Duodenal mucosa (tissue), 2 donors: ENCODE measurements at regions not wholly inside any gene's neighbourhood (a gene's known extent, or its start where the extent isn't known, plus 50 kb on each side); places are given as distances from the start of the nearest gene placed in this dataset.

ENCODE experiments used
- H3K27ac ChIP-seq: one replicate; pipeline ENCODE4 v1.7.0; 2013; ENCODE audit warnings: low read depth, low read length
- H3K27me3 ChIP-seq, 2 donors: one replicate each; pipeline ENCODE4 v1.7.0; 2013; ENCODE audit warnings: low read length in 2 of 2, control low read depth in 1 of 2; ENCODE audit not compliant: insufficient read depth in 2 of 2, control insufficient read depth in 1 of 2
- H3K36me3 ChIP-seq, 2 donors: one replicate each; pipeline ENCODE4 v1.7.0; 2013; ENCODE audit warnings: low read length in 2 of 2, control low read depth in 1 of 2; ENCODE audit not compliant: insufficient read depth in 2 of 2, control insufficient read depth in 1 of 2
- H3K4me1 ChIP-seq, 2 donors: one replicate each; pipeline ENCODE4 v1.7.0; 2013; ENCODE audit warnings: low read length in 2 of 2, control low read depth in 1 of 2; ENCODE audit not compliant: insufficient read depth in 2 of 2, control insufficient read depth in 1 of 2
- H3K4me3 ChIP-seq, 2 donors: one replicate each; pipeline ENCODE4 v1.7.0; 2013; ENCODE audit warnings: low read length in 2 of 2, low read depth in 1 of 2
- H3K9ac ChIP-seq, 2 donors: one replicate each; pipeline ENCODE4 v1.7.0; 2013; ENCODE audit warnings: low read length in 2 of 2, low read depth in 1 of 2
- H3K9me3 ChIP-seq, 2 donors: one replicate each; pipeline ENCODE4 v1.7.0; 2013; ENCODE audit warnings: low read length in 2 of 2, control low read depth in 1 of 2; ENCODE audit not compliant: control insufficient read depth in 1 of 2

DNA sequence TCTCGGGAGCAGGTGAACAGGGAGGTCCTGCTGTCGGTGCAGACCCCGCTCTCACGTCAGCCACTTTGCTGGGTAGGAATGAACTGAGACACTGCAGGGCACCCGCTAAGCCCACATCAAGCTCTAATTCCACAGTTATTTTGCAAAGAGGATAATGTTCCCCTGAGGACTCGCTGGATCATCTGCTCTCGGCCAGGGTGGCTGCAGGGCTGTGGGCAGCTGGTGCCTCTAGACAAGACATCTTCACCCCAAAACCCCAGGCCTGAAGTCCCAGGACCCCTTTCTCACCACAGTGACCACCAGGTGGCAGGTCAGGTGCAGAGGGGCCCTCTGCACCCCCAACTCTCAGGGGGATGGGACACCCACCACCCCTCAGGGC is 135.1 kb upstream of the PPP1R26 start:
- Histone ChIP-seq H3K4me3 (no peak overlapping the region), H3K4me1 (no peaks in the 10 kb centered on the region), H3K27ac (no peak overlapping the region), H3K36me3 (no peaks in the 10 kb centered on the region), H3K9ac (no peak overlapping the region), H3K9me3 (no peaks in the 10 kb centered on the region), H3K27me3 (peaks cover 0 to 13% of the 10 kb centered on the region in 2 donors)

DNA sequence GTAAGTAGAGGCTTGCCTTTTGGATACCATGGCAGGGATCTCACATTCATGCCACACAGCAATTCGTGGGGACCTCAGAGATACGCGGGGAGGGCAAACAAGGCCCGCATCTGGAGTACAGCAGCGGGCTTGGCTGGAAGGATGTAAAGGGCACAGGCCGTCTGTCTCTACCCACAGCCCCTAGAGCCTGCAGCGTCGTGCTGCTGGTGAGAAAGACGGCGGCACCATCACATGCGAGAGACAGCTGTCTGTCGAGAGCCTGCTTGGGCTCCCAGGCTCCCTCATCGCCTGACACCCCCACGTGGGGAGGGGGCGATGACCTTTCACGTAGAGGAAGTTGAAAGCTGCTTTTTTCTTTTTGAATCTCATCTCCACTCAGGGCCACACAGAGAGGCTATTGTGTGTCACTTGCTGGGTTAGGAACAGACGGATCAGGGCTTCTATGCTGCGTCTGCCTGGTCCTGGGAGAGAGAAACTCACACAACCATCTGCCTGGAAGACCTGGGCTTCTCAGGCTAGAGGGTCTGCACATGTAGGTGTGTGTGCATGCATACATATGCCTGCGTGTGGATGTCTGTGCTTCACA is 134.6 kb upstream of the PPP1R26 start:
- Histone ChIP-seq H3K4me3 (no peak overlapping the region), H3K4me1 (no peaks in the 10 kb centered on the region), H3K9ac (no peak overlapping the region), H3K27ac (no peak overlapping the region), H3K36me3 (no peaks in the 10 kb centered on the region), H3K9me3 (no peaks in the 10 kb centered on the region), H3K27me3 (peaks cover 0 to 13% of the 10 kb centered on the region in 2 donors)

DNA sequence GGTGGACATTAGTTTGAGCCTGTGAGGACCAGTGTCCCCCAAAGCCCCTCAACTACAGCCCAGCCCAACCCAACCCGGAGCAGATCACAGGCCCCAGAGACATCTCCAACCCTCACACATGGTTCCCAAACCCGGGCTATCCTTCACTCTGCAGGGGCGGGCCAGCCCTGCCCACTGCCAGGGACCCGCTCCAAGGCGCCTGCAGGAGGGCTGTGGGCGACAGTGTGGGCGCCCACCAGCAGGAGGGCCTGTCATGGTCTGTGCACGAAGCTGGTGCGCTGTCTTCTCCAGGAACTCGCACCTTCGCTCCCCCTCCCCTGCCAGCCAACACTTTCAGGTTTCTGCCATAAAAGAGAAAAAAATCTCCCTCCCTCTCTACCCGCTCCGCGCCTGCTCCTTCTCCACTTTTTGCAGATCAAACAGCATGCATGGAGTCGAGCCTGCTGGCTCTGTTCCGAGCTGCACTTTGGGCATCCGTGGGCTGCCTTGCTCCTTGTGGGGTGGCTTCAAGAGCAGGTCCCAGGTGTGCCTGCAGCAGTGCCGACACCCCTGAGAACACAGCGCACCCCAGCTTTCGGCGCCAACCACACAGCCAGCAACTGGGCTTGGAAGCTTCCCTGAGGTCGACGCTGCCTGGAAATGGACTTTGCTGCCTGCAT is 133.7 kb upstream of the PPP1R26 start:
- no peaks in the 10 kb centered on the region for H3K4me1 ChIP-seq
- H3K4me3 ChIP-seq, result no peak overlapping the region
- H3K9me3 ChIP-seq, result no peaks in the 10 kb centered on the region
- H3K9ac ChIP-seq, result no peak overlapping the region
- no peaks in the 10 kb centered on the region for H3K36me3 ChIP-seq
- H3K27me3 ChIP-seq, result peaks cover 0 to 13% of the 10 kb centered on the region in 2 donors
- H3K27ac ChIP-seq, result no peak overlapping the region

DNA sequence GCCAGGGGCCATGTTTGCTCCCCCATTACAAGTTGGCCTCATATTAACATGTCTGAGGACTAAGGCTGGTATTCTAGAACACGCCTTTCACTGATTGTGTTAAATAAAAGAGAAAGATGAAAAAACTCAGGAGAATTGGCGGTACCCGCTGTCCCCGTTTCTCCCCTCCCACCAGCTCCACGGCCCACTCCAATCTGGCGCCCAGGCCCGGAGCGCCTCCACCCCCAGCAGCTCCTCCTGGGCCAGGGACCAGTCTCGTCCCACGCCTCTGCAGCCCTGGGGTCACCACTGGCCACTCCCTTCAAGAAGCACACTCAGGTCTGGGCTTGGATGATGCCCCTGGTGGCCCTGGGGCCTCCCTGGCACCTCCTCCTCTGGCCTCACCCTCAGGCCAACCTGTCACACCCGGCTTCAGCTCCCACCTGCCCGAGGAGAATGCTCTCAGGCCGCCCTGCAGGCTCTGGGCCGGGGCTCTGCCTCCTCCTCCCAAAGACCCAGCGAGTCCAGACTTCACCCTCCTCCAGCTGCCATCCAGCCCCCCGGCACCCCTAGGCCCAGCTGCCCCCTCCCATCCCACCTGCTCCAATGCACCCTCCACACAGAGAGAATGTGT is 133.0 kb upstream of the PPP1R26 start:
- Histone ChIP-seq H3K4me3 (no peak overlapping the region), H3K4me1 (no peaks in the 10 kb centered on the region), H3K36me3 (no peaks in the 10 kb centered on the region), H3K9ac (no peak overlapping the region), H3K27ac (no peak overlapping the region), H3K27me3 (peaks cover 0 to 13% of the 10 kb centered on the region in 2 donors), H3K9me3 (no peaks in the 10 kb centered on the region)

DNA sequence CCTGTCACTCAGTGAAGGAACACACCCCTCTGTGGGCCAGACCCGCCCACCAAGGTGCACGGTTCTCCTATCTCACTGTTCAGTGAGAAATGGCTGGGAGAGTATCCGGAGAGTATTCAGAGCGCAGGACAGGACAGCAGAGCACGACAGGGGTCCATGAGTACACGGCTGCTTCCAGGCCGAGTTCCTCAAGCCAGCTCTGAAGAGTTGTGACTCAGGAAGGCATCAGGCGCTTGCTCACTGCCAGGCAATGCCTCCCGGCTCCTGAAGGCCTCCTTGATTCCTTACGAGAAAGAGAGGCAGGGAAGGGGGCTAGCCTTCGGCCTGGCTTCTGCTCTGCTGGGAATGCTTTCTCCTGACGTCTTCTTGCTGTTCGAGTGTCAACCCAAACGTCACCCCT is 132.1 kb upstream of the PPP1R26 start:
- no peak overlapping the region for H3K4me3 ChIP-seq
- H3K27ac ChIP-seq, result no peak overlapping the region
- H3K9ac ChIP-seq, result no peak overlapping the region
- H3K36me3 ChIP-seq, result no peaks in the 10 kb centered on the region
- no peaks in the 10 kb centered on the region for H3K9me3 ChIP-seq
- H3K4me1 ChIP-seq, result no peaks in the 10 kb centered on the region
- peaks cover 0 to 13% of the 10 kb centered on the region in 2 donors for H3K27me3 ChIP-seq

DNA sequence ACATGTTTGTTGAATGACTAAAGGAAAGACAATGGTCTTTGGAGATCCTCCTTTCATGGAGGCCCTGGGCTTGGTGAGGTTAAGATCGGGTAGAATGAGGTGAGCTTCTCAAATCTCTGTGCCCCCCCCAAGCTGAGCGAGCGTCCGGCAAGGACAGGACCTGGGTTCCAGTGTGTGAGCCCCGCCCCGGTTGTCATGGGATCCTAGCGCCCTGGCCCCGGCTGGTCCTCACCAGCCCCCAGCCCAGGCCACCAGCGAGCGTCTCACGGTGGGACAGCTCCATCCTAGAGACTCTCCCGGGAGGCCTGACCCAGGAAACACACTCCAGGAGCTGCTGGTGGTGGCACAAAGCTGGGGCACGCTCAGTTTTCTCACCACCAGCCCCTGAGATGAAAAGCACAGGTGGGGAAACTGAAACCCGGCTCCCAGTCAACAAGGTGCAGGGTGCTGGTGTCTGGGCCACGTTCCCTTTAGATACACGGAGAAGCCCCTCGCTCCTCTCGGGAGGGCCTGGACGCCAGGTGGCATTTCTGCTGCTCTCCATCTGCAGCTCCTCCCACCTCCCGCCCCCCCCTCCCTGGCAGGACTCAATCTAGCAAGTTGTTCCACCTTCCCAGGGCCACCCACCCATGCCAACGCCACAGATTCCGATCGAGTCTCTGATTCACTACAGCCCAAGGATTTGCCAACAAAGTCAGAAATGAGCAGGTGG is 131.3 kb upstream of the PPP1R26 start:
- Histone ChIP-seq H3K27me3 (peaks cover 0 to 13% of the 10 kb centered on the region in 2 donors), H3K36me3 (no peaks in the 10 kb centered on the region), H3K9me3 (no peaks in the 10 kb centered on the region), H3K9ac (no peak overlapping the region), H3K27ac (no peak overlapping the region), H3K4me1 (no peaks in the 10 kb centered on the region), H3K4me3 (no peak overlapping the region)

DNA sequence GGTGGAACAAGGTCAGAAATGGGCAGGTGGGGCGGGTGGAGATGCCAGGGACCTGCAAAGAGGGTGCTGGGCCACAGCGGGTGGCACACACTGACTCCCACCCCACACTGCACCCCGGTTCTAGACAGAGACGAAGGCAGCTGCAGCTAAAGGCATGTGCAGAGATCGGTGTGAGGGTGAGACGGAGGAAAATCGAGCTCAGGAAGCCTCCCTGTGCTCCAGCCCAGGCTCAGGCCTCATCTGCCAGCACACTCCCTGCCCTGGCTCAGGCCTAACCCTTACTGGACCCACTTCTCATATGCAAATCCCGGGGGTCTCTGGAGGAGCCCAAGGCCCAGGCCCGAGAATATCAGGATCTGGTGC is 130.8 kb upstream of the PPP1R26 start:
- H3K4me1 ChIP-seq, result no peaks in the 10 kb centered on the region
- no peak overlapping the region for H3K9ac ChIP-seq
- no peak overlapping the region for H3K27ac ChIP-seq
- no peak overlapping the region for H3K4me3 ChIP-seq
- no peaks in the 10 kb centered on the region for H3K36me3 ChIP-seq
- no peaks in the 10 kb centered on the region for H3K9me3 ChIP-seq
- H3K27me3 ChIP-seq, result peaks cover 0 to 13% of the 10 kb centered on the region in 2 donors

DNA sequence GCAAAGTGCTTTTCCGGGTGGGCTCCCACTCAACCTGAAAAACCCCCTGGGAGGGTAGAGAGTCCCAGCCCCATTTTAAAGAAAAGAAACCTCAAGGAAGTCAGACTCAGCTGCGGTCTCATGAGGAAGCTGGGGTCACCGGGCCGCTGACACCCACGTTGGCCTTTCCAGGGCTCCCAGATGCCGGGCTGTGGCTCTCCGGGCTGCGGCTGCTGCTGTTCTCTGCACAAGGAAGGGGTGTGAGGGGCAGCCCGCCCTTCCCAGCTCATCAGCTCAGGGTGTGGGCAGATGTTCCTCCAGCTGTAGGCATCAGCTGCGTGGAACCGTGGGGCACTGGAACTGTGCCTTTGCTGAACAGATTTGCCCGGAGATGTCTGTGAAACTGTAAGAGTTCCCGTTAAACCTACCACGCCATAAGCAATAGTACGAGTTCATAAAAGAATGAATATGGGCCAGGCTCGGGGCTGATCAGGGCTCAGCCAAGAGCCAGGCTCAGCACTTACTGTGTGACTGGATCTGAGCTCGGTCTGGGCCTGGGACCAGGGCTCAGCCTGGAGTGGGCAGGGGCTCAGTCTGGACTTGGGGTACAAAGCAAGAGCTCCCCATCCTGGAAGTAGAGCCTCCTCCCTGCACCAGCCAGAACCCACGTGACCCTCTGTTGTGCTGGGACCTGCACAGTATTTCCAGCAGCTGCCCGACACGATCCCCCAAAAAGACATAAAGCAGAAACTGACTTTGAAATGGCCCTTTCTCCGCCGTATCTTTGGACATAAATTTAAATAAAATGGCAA is 130.2 kb upstream of the PPP1R26 start:
- Histone ChIP-seq H3K9me3 (no peaks in the 10 kb centered on the region), H3K4me3 (no peak overlapping the region), H3K36me3 (no peaks in the 10 kb centered on the region), H3K27ac (no peak overlapping the region), H3K4me1 (no peaks in the 10 kb centered on the region), H3K27me3 (peaks cover 0 to 13% of the 10 kb centered on the region in 2 donors), H3K9ac (no peak overlapping the region)

DNA sequence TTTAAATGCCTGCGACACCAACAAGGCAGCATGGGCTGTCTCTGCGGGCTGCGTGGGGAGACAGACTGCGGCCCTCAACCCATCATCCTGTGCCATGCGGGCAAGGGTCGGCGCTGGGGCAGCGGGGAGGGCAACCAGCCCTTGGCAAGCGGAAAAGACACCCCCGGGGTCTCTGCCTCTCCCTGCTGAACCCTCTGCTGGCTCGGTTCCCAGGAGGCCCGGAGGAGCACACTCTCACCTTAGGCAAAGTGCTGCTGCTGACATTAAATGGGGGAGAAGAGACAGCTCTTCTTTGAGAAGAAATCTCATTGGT is 129.6 kb upstream of the PPP1R26 start:
- Histone ChIP-seq H3K4me3 (no peak overlapping the region), H3K9me3 (no peaks in the 10 kb centered on the region), H3K4me1 (no peaks in the 10 kb centered on the region), H3K36me3 (no peaks in the 10 kb centered on the region), H3K27me3 (peaks cover 0 to 9% of the 10 kb centered on the region in 2 donors), H3K9ac (no peak overlapping the region), H3K27ac (no peak overlapping the region)

DNA sequence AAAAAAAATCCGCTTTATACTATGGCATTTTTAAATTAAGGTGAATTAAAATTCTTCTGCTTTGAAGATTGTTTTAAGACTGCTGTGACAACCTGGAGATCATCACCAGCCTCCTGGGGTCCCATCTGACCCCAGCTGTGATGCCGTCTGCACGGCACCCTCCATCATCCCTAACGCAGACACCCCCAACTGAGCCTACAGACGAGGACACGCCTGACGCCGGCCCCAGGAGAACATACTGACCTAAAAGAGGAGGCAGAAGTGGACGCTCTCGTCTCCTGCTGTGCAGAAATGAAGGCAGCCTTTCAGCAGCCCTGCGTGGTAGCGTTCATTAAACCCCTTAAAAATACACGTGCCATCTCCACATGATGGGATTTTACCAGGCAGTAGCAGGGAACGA is 125.6 kb upstream of the PPP1R26 start:
- Histone ChIP-seq H3K27me3 (peaks cover 0 to under 1% of the 10 kb centered on the region in 2 donors), H3K9me3 (no peaks in the 10 kb centered on the region), H3K4me3 (no peak overlapping the region), H3K36me3 (no peaks in the 10 kb centered on the region), H3K4me1 (no peaks in the 10 kb centered on the region), H3K9ac (no peak overlapping the region), H3K27ac (no peak overlapping the region)
